Smooth muscle cell (in vitro differentiated cells): ENCODE measurements at regions not wholly inside any gene's neighbourhood (a gene's known extent, or its start where the extent isn't known, plus 50 kb on each side); places are given as distances from the start of the nearest gene placed in this dataset.
"Not testable (repeated sequence)": the region's sequence is repeated elsewhere in the genome, so short reads cannot be mapped to it uniquely, and the experiment has no call there.

ENCODE experiments used
- DNase-seq: peaks from one replicate; lab custom pipeline; 2025; ENCODE audit not compliant: unreplicated experiment; lab: John Stamatoyannopoulos, UW
- H2AFZ ChIP-seq: fragments of 200-600 bp; sonication (generic); 2 replicates; pipeline ENCODE4 v1.6.0; 2016; ENCODE audit warnings: antibody characterized with exemption, low read depth, mild to moderate bottlenecking
- H3F3A ChIP-seq: fragments of 200-600 bp; sonication (generic); 2 replicates; pipeline ENCODE4 v1.6.0; 2017; ENCODE audit warnings: antibody characterized with exemption, low read depth
- H3K27ac ChIP-seq: fragments of 200-600 bp; sonication (generic); 2 replicates; pipeline ENCODE4 v1.5.1; 2016; ENCODE audit warnings: low read depth, mild to moderate bottlenecking
- H3K27me3 ChIP-seq: fragments of 200-600 bp; sonication (generic); 2 replicates; pipeline ENCODE4 v1.6.1; 2016; ENCODE audit warnings: low read depth, mild to moderate bottlenecking
- H3K36me3 ChIP-seq: fragments of 200-600 bp; sonication (generic); 2 replicates; pipeline ENCODE4 v1.5.1; 2016; ENCODE audit warnings: low read depth
- H3K4me1 ChIP-seq: fragments of 200-600 bp; sonication (generic); 2 replicates; pipeline ENCODE4 v1.5.1; 2016; ENCODE audit warnings: low read depth
- H3K4me2 ChIP-seq: fragments of 200-600 bp; sonication (generic); 2 replicates; pipeline ENCODE4 v1.6.0; 2016; ENCODE audit warnings: mild to moderate bottlenecking
- H3K4me3 ChIP-seq: fragments of 200-600 bp; sonication (generic); 2 replicates; pipeline ENCODE4 v1.5.1; 2016; ENCODE audit warnings: mild to moderate bottlenecking
- H3K79me2 ChIP-seq: fragments of 200-600 bp; sonication (generic); 2 replicates; pipeline ENCODE4 v1.6.0; 2016; ENCODE audit warnings: low read depth, mild to moderate bottlenecking
- H3K9ac ChIP-seq: fragments of 200-600 bp; sonication (generic); 2 replicates; pipeline ENCODE4 v1.6.0; 2016; ENCODE audit warnings: low read depth
- H3K9me3 ChIP-seq: fragments of 200-600 bp; sonication (generic); replicated peaks from 2 replicates; pipeline ENCODE4 v1.5.1; 2016; ENCODE audit warnings: low read depth
- H4K20me1 ChIP-seq: fragments of 200-600 bp; sonication (generic); 2 replicates; pipeline ENCODE4 v1.6.0; 2016; ENCODE audit warnings: low read depth
- CTCF ChIP-seq: fragments of 200-600 bp; sonication (generic); IDR thresholded peaks from 2 replicates; pipeline ENCODE4 v1.5.1; 2017; ENCODE audit warnings: borderline replicate concordance, mild to moderate bottlenecking, antibody characterized with exemption; ENCODE audit not compliant: insufficient read depth, poor library complexity, severe bottlenecking
- WGBS: methylation state at CpG from one replicate; pipeline ENCODE4 v1.1.7; 2016; ENCODE audit warnings: low lambda C conversion rate; 5-methylcytosine and 5-hydroxymethylcytosine counted together

- no peak overlapping the region for H3K4me2 ChIP-seq
- H3K79me2 ChIP-seq: no peaks in the 10 kb centered on the region
- H3K27me3 ChIP-seq: no peaks in the 10 kb centered on the region
- no peak overlapping the region for H2AFZ ChIP-seq
- H3F3A ChIP-seq: no peaks in the 10 kb centered on the region
- no peaks in the 10 kb centered on the region for H3K4me1 ChIP-seq
- no peak for DNase-seq
- no peaks in the 10 kb centered on the region for H3K9me3 ChIP-seq
- WGBS: 76% methylated on average over 22 of the region's 22 CpGs
- no peak overlapping the region for H3K4me3 ChIP-seq
- H3K9ac ChIP-seq: no peak overlapping the region
- H4K20me1 ChIP-seq: no peaks in the 10 kb centered on the region
- H3K27ac ChIP-seq: no peak overlapping the region
- H3K36me3 ChIP-seq: no peaks in the 10 kb centered on the region
- TF ChIP-seq CTCF: no peak
These were observed 311.7 kb downstream of the TRIM36 start for GRCh38 chr5:114857941-114858551.

DNA sequence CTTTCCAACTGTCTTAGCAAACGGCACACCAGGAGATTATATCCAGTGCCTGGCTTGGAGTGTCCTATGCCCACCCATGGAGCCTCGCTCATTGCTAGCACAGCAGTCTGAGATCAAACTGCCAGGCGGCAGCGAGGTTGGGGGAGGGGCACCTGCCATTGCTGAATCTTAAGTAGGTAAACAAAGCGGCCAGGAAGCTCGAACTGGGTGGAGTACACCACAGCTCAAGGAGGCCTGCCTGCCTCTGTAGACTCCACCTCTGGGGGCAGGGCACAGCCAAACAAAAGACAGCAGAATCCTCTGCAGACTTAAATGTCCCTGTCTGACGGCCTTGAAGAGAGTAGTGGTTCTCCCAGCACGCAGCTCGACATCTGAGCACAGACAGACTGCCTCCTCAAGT, 325.0 kb downstream of the TRIM36 start:
- not testable (repeated sequence) for DNase-seq, H3K9ac ChIP-seq

GRCh38 chr5:114839360-114839759, 330.3 kb downstream of the TRIM36 start:
- H3F3A ChIP-seq: no peaks in the 10 kb centered on the region
- H3K9ac ChIP-seq: no peak overlapping the region
- no peak overlapping the region for H2AFZ ChIP-seq
- no peaks in the 10 kb centered on the region for H3K4me1 ChIP-seq
- no peak overlapping the region for H3K27ac ChIP-seq
- DNase-seq: no peak
- no peaks in the 10 kb centered on the region for H4K20me1 ChIP-seq
- H3K4me2 ChIP-seq: no peak overlapping the region
- no peaks in the 10 kb centered on the region for H3K36me3 ChIP-seq
- no peaks in the 10 kb centered on the region for H3K79me2 ChIP-seq
- WGBS: 81% methylated on average over 5 of the region's 5 CpGs
- H3K4me3 ChIP-seq: no peak overlapping the region
- H3K9me3 ChIP-seq: no peaks in the 10 kb centered on the region
- no peak for TF ChIP-seq CTCF
- no peaks in the 10 kb centered on the region for H3K27me3 ChIP-seq

More for the DNA sequence above, 325.0 kb downstream of the TRIM36 start:
- H3K4me2 ChIP-seq, H3K4me3 ChIP-seq, H2AFZ ChIP-seq, H4K20me1 ChIP-seq, H3K4me1 ChIP-seq, H3K27me3 ChIP-seq, H3K79me2 ChIP-seq, H3K27ac ChIP-seq, H3F3A ChIP-seq, H3K9me3 ChIP-seq, H3K36me3 ChIP-seq: not testable (repeated sequence)
- WGBS: 87% methylated on average over 9 of the region's 9 CpGs

- no peak for DNase-seq
- no peak overlapping the region for H3K9ac ChIP-seq
- H3K27ac ChIP-seq: no peak overlapping the region
- no peaks in the 10 kb centered on the region for H3K9me3 ChIP-seq
- no peak overlapping the region for H3K4me3 ChIP-seq
- 80% methylated on average over 2 of the region's 2 CpGs for WGBS
- H3K4me2 ChIP-seq: no peak overlapping the region
- H3K79me2 ChIP-seq: no peaks in the 10 kb centered on the region
- H3F3A ChIP-seq: no peaks in the 10 kb centered on the region
- no peaks in the 10 kb centered on the region for H3K36me3 ChIP-seq
- no peaks in the 10 kb centered on the region for H4K20me1 ChIP-seq
- no peak overlapping the region for H2AFZ ChIP-seq
- no peak for TF ChIP-seq CTCF
- no peaks in the 10 kb centered on the region for H3K4me1 ChIP-seq
- no peaks in the 10 kb centered on the region for H3K27me3 ChIP-seq
These were observed 330.8 kb downstream of the TRIM36 start for GRCh38 chr5:114838937-114839336.
